ENCODE measurements at regions not wholly inside any gene's neighbourhood (a gene's known extent, or its start where the extent isn't known, plus 50 kb on each side); places are given as distances from the start of the nearest gene placed in this dataset.

DNA sequence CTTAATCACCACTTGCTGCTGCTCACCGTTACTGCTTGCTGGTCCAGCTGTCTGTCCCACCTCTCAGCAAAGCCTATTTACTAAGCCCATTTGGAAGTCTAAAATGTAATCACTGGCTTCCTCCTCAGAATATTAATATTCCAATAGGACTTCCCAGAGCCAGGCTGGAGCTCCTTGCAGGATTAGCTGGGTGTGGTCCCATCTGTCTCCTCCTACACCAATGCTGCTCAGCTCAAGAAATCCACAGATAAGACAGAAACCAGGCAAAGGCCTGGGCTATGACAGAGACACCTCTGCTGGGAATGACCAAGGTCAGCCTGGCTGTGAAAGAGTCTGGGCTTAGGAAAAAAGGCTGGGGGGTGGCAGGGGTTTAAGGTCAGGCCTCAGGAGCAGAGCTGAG is 317.8 kb downstream of the BUD13 start:
- no peaks in the 10 kb centered on the region for H3K4me1 ChIP-seq (ENCODE audit: control insufficient read depth, insufficient read depth, low read length)
- no TSS peak for BruUV-seq (replicated peaks)
- TF ChIP-seq SIN3A (IDR thresholded peaks at IDR 0.05; ENCODE audit: borderline replicate concordance, insufficient read depth, low read depth, low read length) (no peak), REST (IDR thresholded peaks at IDR 0.05; ENCODE audit: insufficient read depth in 1 of 2, low read depth in 2 of 2, low read length in 1 of 2) (no peak)
- TF ChIP-seq, protein P1, sequence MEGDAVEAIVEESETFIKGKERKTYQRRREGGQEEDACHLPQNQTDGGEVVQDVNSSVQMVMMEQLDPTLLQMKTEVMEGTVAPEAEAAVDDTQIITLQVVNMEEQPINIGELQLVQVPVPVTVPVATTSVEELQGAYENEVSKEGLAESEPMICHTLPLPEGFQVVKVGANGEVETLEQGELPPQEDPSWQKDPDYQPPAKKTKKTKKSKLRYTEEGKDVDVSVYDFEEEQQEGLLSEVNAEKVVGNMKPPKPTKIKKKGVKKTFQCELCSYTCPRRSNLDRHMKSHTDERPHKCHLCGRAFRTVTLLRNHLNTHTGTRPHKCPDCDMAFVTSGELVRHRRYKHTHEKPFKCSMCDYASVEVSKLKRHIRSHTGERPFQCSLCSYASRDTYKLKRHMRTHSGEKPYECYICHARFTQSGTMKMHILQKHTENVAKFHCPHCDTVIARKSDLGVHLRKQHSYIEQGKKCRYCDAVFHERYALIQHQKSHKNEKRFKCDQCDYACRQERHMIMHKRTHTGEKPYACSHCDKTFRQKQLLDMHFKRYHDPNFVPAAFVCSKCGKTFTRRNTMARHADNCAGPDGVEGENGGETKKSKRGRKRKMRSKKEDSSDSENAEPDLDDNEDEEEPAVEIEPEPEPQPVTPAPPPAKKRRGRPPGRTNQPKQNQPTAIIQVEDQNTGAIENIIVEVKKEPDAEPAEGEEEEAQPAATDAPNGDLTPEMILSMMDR (IDR thresholded peaks at IDR 0.05) = no peak
- no peak overlapping the region for H3K4me3 ChIP-seq (ENCODE audit: low read depth in 2 of 2, low read length in 2 of 2)
- H3K36me3 ChIP-seq (ENCODE audit: control insufficient read depth, insufficient read depth, low read length) = no peaks in the 10 kb centered on the region
- no peak for DNase-seq (ENCODE audit: low read depth, low spot score)
- no peak overlapping the region for H3K27ac ChIP-seq (ENCODE audit: low read length)
- ChIA-PET POLR2A (no interaction called here), CTCF (interaction anchor here (1.2 kb wide), 1 partner anchor 44 kb away, joined by 4 read pairs; no protein-coding TSS in a partner anchor)
- ATAC-seq = no peak
- H3K9me3 ChIP-seq (ENCODE audit: control insufficient read depth, insufficient read depth, low read depth, low read length) = no peaks in the 10 kb centered on the region; the same call in 1 of the 2 replicates
- in situ Hi-C loops (cut with HindIII; ENCODE audit: low pct_unique_long_range_greater_than_20kb, low sequenced_read_pairs) (no loop called here), intact Hi-C loops (cut with micrococcal nuclease; ENCODE audit: unreplicated experiment) (loop anchor here (2.0 kb wide), 2 partner anchors 186 to 236 kb away; no protein-coding TSS in a partner anchor)
- no peaks in the 10 kb centered on the region for H3K27me3 ChIP-seq (ENCODE audit: control insufficient read depth, insufficient read depth, low read length)

GRCh38 chr11:116454020-116454645 is 318.7 kb downstream of the BUD13 start:
- Histone ChIP-seq H3K27ac (ENCODE audit: low read length) (no peak overlapping the region), H3K9me3 (ENCODE audit: control insufficient read depth, insufficient read depth, low read depth, low read length) (peaks cover 4% of the 10 kb centered on the region; the same call in 1 of the 2 replicates), H3K27me3 (ENCODE audit: control insufficient read depth, insufficient read depth, low read length) (peaks cover 5% of the 10 kb centered on the region; the same call in 1 of the 2 replicates), H3K36me3 (ENCODE audit: control insufficient read depth, insufficient read depth, low read length) (no peaks in the 10 kb centered on the region), H3K4me3 (ENCODE audit: low read depth in 2 of 2, low read length in 2 of 2) (no peak overlapping the region), H3K4me1 (ENCODE audit: control insufficient read depth, insufficient read depth, low read length) (no peaks in the 10 kb centered on the region)
- DNase-seq (ENCODE audit: low read depth, low spot score) (peak; percentile 25), ATAC-seq (peak; percentile 80)
- BruUV-seq (replicated peaks) = no TSS peak
- ChIA-PET POLR2A (no interaction called here), CTCF (interaction anchor here (1.2 kb wide), 1 partner anchor 45 kb away, joined by 4 read pairs; no protein-coding TSS in a partner anchor)
- in situ Hi-C loops (cut with HindIII; ENCODE audit: low pct_unique_long_range_greater_than_20kb, low sequenced_read_pairs) = no loop called here
- no peak for TF ChIP-seq SIN3A (IDR thresholded peaks at IDR 0.05; ENCODE audit: borderline replicate concordance, insufficient read depth, low read depth, low read length)
- TF ChIP-seq, protein P1 (IDR thresholded peaks at IDR 0.05) = peak; percentile 78
- intact Hi-C loops (cut with micrococcal nuclease; ENCODE audit: unreplicated experiment) = loop anchor here (2.0 kb wide), 2 partner anchors 187 to 237 kb away; no protein-coding TSS in a partner anchor
